GM19452 (cell line): ENCODE measurements at regions not wholly inside any gene's neighbourhood (a gene's known extent, or its start where the extent isn't known, plus 50 kb on each side); places are given as distances from the start of the nearest gene placed in this dataset.
"Not testable (repeated sequence)": the region's sequence is repeated elsewhere in the genome, so short reads cannot be mapped to it uniquely, and the experiment has no call there.

ENCODE experiments used
- ATAC-seq: cut with Tn5 transposase; IDR thresholded peaks from one replicate; pipeline ENCODE4 v1.9.1; 2021; ENCODE audit not compliant: unreplicated experiment

DNA sequence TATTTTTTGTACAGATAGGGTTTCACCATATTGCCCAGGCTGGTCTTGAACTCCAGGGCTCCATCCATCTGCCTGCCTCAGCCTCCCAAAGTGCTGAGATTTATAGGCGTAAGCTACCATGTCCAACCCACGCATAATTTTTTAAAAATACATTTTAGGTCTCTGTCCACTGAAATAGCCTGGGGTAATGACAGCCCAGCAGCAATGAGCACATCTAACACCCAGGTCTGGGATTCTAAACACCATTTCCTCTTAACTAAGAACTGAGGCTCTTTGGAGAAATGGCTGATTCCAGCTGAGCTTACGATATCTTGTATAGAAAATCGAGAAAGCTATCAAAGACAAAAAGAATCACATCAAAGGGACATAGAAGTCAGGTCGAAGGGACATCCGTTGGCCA lies 245.3 kb downstream of the PARN start:
- ATAC-seq = no peak

DNA sequence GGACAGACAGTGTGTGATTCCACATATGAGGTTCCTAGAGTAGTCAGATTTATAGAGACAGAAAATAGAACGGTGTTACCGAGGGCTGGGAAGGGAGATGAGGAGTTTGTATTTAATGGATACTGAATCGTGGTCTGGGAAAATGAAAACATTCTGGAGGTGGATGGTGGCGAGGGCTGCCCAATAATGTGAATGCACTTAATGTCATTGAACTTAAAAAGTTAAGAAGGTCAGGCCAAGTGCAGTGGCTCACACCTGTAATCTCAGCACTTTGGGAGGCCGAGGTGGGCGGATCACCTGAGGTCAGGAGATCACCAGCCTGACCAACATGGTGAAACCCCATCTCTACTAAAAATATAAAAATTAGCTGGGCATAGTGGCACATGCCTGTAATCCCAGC lies 246.2 kb downstream of the PARN start:
- ATAC-seq = not testable (repeated sequence)

DNA sequence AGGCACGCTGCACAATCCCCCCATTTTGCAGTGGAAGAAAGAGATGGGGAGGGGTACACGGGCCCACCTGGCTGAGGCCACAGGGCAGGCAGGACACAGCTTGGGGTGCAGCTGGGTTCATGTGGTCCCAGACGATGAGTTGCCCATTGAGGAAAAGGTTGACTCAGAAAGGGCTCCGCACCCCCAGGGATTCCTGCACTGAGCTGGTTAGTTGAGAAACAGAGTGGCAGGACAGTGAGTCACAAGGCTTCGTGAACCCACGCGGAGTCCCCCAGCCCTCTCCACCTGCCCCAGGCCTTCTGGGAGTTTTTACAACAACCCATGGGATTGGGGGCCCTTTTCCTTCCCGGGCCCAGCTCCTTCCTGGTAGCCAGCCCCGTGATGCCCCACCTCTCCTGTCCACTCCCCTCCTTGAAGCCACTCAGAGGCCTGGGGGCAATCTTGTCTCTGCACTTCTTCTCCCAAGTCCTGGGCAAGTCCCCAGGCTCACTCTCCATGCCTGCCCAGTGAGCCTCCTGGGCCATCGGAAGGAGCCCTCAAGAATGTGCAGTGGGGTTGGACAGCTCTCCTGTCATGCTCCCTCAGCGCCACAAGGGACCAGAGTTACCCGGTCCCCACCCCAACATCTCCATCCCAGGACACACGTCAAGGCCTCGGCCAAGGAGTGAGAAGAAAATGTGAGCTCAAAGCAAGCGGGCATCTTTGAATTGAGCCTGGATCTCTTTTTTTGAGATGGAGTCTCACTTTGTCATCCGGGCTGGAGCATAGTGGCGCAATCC lies 251.2 kb downstream of the PARN start:
- no peak for ATAC-seq

DNA sequence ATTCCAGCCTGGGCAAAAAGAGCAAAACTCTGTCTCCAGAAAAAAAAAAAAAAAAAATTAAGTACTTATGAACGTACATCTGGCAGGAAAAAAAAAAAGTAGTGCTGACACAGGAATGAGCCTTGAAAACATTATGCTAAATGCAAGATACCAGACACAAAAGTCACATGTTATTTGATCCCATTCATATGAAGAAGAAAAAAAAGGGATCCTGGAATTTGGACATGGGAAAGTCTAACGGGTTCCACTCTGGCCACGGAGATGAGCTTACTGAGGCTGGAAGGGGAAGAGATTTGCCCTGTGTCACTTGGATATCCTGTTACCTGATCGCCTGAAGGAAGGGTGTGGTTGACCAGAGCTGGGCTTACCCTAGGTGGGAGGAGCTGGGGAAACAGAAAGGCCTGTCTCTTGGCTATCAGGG lies 251.9 kb downstream of the PARN start:
- ATAC-seq = no peak

DNA sequence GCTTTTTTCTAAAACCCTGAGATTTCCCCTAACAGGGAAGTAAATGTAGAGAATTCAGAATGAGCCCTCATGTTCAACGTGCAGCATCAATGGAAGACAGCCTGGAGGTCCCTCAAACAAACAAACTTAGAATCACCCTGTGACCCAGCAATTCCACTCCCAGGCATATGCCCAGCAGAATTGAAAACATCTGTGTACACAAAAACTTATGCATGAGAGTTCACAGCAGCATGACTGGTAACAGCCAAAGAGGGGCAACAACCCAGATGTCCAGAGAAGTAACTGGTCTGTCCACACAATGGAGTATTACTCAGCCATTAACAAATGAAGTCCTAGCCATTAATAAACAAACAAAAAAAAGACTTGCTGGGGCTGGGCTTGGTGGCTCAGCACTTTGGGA lies 252.7 kb downstream of the PARN start:
- no peak for ATAC-seq

DNA sequence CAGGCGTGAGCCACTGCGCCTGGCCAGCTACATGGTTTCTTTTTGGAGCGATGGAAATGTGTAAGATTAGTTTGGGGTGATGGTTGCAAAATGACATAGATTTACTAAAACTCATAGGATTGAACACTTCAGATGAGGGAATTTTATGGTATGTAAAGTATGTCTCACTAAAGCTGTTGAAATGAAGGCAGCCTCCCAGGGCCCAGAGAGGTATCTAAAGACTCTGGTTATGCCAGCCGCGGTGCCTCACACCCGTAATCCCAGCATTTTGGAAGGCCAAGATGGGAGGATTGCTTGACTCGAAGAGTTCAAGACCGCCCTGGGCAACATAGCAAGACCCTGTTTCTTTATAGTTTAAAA lies 254.9 kb downstream of the PARN start:
- no peak for ATAC-seq

DNA sequence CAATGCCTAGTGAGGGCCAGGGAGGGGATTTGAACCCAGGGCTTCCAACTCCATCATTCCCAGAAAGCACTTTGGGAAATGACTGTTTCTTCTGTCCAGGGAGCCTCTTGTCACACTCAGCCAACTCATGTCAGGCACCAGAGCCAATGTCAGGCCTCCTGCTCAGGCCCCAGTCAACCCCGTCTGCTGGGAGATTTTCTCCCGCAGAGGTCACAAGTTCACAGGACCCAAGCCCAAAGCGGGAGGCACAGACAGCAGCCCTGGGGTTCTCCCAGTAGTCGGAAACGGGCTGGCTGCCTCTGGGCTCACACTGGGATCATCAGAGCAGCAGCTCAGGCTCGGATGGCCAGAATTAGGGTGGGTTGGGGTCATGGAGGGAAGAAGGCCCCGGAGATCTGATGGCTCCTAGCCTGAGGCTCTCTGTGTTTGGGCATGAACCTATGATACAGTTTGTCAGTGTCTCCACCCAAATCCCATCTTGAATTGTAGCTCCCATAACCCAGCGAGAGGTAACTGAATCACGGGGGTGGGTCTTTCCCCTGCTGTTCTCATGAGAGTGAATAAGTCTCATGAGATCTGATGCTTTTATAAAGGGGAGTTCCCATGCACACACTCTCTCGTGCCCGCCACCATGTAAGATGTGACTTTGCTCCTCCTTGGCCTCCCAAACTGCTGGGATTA lies 255.5 kb downstream of the PARN start:
- no peak for ATAC-seq

DNA sequence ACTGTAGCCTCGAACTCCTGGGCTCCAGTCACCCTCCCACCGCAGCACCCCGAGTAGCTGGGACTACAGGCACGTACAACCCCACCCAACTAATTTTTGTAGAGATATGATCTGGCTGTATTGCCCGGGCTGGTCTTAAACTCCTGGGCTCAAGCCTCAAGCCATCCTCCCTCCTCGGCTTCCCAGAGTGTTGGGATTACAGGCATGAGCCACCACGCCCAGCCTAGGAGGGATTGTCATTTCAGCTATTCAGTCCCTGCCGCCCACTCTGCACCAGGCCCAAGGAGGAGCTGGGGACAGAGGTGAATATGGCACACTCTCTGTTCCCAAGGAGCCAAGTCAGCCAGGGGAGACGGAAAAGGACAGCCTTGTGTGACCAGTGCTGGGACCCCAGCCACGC lies 256.2 kb downstream of the PARN start:
- ATAC-seq = no peak

DNA sequence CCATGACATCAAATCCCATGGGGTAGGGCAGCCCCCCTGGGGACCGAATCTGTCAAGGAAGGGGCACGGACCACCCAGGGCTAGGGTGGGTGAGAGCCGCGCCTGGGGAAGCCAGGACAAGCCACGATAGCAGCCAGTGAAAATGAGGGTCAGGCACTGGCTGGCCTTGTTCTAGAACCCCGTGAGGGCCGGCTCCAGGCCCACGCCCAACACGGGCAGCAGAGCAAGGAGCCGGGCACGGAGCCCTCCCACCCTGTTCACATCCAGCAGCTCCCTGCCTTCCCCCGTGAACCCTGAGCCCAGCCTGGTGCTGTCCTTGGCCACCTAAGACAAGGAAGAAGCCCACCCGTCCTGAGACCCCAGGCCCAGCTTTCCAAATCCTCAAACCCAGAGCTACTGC lies 256.7 kb downstream of the PARN start:
- ATAC-seq = no peak

DNA sequence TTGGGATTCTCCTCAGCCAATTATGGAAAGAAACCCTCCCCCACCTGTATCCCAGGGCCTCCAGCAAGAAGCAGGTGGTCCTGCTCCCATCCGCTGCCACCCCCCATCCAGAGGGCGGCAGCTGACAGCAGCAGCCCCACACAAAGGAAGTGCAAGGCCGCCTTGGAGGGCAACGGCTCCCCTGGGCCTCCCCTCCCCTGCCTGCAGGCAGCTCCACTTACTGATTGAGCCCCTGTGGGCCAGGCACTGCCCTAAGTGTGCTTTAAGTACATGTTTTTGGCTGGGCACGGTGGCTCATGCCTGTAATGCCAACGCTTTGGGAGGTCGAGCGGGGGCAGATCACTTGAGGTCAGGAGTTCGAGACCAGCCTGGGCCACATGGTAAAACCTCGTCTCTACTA lies 257.6 kb downstream of the PARN start:
- no peak for ATAC-seq

DNA sequence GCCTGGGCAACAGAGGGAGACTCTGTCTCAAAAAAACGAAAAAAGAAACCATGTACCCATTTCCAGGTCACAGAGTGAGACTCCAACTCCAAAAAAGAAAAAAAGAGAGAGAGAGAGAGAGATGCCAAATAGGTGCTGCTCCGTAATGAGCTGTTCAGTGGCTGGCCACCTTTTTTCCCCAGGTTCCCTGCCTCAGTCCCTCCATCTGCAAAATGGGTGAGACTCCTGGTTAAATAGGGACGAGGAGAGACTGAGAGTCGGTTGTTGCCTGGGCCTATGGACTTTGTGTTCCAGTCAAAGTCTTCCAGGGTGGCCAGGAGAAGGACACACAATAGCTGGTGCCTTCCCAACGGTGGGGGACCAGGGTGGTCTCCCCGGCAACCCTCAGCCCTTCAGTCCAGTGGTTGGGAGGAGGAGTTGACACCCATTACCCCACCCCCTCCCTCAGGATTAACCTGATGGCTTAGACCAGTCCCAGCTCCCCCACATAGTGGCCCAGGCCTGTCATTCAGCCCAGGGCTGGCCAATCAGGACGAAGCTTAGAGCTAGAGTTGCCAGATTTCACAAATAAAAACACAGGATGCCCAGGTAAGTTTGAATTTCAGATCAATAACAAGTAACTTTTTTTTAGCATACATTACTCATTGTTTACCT lies 258.2 kb downstream of the PARN start:
- ATAC-seq = no peak

DNA sequence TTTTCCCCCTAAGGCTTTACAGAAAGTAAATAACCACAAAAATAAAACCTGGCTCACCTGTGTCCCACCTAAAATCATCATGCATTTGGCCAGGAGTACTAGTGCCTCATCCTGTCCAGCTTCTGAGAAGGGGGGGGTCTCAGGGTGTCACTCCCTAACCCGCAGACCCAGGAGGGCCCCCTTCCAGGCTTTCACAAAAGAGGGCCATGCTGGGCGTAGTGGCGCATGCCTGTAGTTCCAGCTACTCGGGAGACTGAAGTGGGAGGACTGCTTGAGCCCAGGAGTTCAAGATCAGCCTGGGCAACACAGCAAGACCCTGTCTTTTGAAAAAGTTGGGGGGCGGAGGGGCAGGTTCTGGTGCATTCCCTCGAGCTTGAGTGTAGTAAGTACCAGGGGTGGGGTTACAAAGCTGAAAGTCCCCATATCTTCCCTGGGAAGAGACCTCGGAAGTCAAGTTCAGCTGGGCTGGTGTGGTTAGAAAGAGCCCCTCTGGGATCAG lies 259.3 kb downstream of the PARN start:
- no peak for ATAC-seq

DNA sequence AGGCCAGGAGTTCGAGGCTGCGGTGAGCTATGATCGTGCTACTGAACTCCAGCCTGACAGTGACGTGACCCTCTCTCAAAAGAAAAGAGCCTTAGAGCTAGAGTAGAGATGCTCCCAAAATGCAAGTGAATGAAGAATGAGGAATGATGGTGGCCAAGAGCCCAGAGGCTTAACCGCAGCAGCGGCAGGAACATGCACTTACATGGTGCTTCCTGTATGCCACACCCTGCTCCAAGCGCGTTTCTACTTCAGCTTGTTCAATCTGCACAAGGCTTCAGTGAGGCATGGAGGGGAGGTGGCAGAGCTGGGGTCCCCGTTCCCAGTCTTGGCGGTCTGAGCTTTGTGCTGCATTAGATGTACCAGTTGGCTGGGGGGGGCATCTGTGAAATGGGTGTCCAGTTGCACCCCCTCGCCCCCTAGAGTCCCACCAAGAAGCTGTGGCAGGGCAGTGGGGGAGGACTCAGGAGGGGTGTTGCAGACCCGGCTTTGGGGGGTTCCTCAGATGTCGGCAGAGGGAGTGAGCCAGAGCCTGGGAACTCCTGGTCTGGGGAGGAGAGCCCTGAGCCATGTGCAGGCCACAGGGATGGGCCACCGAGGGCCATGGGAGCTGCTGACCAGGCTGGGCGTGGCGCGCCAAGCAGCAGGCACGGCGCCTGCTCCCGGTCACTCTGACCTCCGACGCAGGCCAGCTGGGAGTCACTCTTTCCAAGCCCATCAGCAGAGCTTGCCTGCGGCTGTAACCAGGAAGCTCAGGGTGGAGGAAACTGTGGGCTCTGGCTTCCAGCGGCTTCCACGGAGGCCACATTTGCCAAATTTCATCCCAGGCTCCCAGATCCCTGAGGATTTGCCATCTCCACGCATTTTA lies 260.1 kb downstream of the PARN start:
- ATAC-seq = no peak

DNA sequence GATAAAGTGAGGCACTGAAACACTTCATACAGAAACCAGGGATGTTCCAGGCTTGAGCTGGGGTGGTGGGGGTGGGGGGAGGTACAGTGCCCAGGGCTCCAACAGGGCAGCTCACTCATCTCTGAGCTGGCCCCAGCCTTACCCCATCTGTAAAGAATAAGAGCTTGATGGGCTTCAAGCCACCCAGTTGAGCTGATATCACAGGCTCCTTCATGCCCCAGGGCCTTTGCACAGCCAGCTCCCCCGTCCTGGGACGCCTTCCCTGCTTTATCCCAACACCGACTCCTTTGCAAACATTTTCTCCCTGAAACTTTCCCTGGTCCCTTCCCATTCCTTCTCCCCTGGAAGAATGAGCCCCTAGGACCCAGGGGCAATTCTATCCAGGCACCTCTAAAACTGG lies 261.7 kb downstream of the PARN start:
- no peak for ATAC-seq

DNA sequence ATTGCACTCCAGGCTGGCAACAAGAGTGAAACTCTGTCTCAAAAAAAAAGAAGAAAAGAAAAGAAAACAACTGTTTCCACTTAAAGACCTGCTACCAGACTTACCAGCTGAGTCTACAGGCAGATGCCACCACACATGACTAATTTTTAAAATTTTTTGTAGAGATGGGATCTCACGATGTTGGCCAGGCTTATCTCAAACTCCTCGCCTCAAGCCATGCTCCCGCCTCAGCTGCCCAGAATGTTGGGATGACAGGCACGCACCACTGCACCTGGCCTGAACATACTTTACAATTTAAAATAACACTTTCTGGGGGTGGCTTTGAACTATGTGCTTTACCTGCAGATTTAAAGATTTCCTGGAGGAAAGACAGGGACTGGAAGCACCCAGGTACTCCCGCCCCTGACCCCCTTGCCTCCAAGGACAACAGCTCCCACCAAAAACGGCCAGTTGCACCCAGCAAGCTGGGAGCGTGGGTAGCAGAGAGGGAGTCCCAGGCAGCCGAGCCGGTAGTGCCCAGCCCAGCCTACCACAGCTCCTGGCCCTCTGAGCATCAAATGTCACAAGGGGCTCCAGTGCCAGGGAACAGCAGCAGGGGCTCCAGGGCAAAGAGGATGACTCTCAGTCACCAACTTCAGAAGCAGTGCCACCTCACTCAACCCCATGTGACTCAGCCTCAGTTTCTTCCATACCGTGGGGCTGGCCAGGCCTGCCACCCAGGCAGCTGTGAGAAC lies 262.9 kb downstream of the PARN start:
- no peak for ATAC-seq

DNA sequence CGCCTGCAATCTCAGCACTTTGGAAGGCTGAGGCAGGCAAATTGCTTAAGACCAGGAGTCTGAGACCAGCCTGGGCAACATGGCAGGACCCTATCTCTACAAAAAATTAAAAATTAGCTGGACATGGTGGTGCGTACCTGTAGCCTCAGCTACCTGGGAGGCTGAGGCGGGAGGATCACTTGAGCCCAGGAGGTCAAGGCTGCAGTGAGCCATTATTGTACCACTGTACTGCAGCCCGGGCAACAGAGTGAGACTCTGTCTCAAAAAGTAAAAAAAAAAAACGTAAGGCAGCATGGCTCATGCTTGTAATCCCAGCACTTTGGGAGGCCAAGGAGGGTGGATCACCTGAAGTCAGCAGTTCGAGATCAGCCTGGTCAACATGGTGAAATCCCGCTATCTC lies 263.6 kb downstream of the PARN start:
- no peak for ATAC-seq

DNA sequence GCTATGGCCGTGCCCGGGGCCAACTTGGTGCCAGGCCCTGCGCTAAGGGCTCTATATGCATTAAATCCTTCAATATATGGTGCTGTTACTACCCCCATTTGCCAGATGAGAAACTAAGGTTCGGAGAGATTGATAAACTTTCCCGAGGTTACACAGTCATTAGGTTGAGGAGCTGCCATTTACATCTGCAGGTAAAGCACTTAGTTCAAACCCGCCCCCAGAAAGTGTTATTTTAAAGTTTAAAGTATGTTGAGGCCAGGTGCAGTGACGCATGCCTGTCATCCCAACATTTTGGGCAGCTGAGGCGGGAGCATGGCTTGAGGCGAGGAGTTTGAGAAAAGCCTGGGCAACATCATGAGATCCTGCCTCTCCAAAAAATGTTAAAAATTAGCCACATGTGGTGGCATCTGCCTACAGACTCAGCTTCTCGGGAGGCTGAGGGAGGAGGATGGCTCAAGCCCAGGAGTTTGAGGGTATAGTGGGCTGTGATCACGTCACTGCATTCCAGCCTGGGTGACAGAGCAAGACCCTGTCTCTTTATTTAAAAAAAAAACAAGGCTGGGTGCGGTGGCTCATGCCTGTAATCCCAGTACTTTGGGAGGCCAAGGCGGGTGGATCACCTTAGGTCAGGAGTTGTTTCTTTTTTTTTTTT lies 264.7 kb downstream of the PARN start:
- ATAC-seq = no peak

DNA sequence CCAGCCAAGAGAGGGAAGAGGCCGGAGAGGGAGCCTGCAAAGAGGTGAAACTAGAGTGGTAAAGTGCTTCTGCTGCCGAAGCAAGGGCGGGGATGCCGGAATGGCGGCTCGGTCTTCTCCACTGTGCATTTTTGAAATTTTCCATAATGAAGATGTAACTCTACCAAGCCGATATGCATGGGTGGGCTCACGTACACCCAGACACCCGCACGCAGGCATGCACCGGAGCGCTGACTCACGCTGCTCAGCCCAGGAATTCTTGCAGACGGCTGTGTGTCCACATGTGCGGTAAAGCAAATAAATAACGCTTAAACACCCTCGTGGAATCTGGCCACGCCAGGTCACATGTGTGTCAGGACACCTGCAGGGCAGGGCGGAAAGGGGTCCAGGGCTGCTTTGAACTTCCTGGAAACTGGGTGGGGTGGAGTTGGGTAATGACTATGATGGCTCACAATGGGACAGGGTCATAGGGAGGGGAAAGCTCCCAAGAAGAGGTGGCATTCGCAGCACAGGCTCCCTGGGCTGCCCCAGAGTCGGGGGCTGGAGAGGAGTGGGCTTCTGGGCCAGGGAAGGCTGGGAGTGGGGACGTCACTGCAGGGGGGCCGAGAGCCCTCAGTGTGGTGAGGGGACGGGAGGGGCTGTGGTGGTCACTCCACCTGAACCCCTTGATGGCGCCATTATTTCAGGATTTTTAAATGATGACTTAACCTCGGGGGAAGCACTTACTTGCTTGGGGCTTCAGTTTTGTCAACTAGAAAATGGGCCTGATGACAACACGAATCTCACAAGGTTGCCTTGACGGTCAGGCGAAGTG lies 265.5 kb downstream of the PARN start:
- ATAC-seq = no peak

DNA sequence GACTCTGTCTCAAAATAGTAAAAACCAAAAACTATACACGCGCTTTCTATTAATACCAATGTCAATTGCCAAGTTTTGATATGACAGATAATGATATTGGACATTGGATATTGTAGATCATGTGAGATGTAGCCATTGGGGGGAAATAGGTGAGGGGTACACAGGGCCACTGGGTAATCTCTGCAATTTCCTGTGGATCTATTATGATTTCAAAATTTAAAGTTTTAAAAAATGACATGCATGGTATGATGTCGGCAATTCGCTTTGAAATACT lies 266.0 kb downstream of the PARN start:
- no peak for ATAC-seq
